MCF 10A (cell line): ENCODE measurements at regions not wholly inside any gene's neighbourhood (a gene's known extent, or its start where the extent isn't known, plus 50 kb on each side); places are given as distances from the start of the nearest gene placed in this dataset.
"Not testable (repeated sequence)": the region's sequence is repeated elsewhere in the genome, so short reads cannot be mapped to it uniquely, and the experiment has no call there.

ENCODE experiments used
- BruUV-seq: library from RNA; stranded (reverse); fragments of 400-500 nt; replicated peaks from 2 replicates; lab custom pipeline; 2021; lab: Mats Ljungman, UMichigan
- CTCF ChIA-PET: fragments of 300-600 bp; sonication (Branson Sonifier 250); formaldehyde crosslinking; extraction: SDS; loops from one replicate; lab custom pipeline; 2021; ENCODE audit warnings: antibody characterized with exemption, inconsistent platforms; lab: Yijun Ruan, JAX
- POLR2A ChIA-PET: fragments of 300-600, 350-650 bp; sonication (Branson Sonifier 250); formaldehyde crosslinking; extraction: SDS; loops from one replicate; lab custom pipeline; 2020; ENCODE audit warnings: antibody characterized with exemption, inconsistent platforms; lab: Yijun Ruan, JAX
- DNase-seq: peaks from one replicate; pipeline ENCODE4 v3.0.0-alpha.2; 2018; ENCODE audit not compliant: unreplicated experiment
- H3K27ac Mint-ChIP-seq: one replicate; pipeline ENCODE4 v1.8.0; 2022; ENCODE audit warnings: mild to moderate bottlenecking, low read depth, mixed read lengths; ENCODE audit not compliant: unreplicated experiment
- H3K27me3 Mint-ChIP-seq: one replicate; pipeline ENCODE4 v1.8.0; 2022; ENCODE audit warnings: mixed read lengths; ENCODE audit not compliant: insufficient read depth, unreplicated experiment
- H3K36me3 Mint-ChIP-seq: one replicate; pipeline ENCODE4 v1.8.0; 2022; ENCODE audit warnings: mild to moderate bottlenecking, moderate library complexity, mixed read lengths; ENCODE audit not compliant: insufficient read depth, unreplicated experiment
- H3K4me1 Mint-ChIP-seq: one replicate; pipeline ENCODE4 v1.8.0; 2022; ENCODE audit warnings: mixed read lengths; ENCODE audit not compliant: insufficient read depth, unreplicated experiment
- H3K4me3 Mint-ChIP-seq: one replicate; pipeline ENCODE4 v1.8.0; 2022; ENCODE audit warnings: mild to moderate bottlenecking, moderate library complexity, mixed read lengths; ENCODE audit not compliant: unreplicated experiment
- H3K9me3 Mint-ChIP-seq: one replicate; pipeline ENCODE4 v1.8.0; 2022; ENCODE audit warnings: mixed read lengths; ENCODE audit not compliant: unreplicated experiment
- intact Hi-C: fragments of 100-400 bp; cut with micrococcal nuclease; formaldehyde crosslinking; loops from 2 replicates; pipeline ENCODE4 v1.14.1; 2022
- TF ChIP-seq, protein P1 (sequence below): fragments of 200-600 bp; IDR thresholded peaks from one replicate; pipeline ENCODE4 v1.8.0; 2022; ENCODE audit warnings: antibody characterized with exemption, mild to moderate bottlenecking; ENCODE audit not compliant: unreplicated experiment

DNA sequence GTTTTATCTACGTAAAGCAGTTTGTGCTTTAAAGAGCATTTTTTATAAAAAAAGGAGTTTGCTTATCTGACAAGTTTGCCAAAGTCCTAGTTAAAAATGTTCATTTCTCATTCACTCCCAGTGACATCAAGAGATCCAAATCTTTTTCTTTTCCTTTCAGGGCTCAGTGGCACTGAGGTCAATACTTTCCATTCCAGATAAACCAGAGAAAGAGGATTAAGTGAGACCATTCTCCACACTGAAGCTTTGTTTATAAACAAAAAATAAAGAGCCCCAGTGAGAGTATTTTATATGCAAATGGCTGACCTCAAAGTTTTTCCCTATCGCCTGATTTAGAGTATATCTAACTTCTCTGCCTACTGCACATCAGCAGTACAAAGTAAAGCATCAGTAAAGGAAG, 199.8 kb downstream of the ALG10B start:
- H3K27ac Mint-ChIP-seq, result no peak overlapping the region
- peaks cover 2% of the 10 kb centered on the region for H3K9me3 Mint-ChIP-seq
- no TSS peak for BruUV-seq
- TF ChIP-seq, protein P1, sequence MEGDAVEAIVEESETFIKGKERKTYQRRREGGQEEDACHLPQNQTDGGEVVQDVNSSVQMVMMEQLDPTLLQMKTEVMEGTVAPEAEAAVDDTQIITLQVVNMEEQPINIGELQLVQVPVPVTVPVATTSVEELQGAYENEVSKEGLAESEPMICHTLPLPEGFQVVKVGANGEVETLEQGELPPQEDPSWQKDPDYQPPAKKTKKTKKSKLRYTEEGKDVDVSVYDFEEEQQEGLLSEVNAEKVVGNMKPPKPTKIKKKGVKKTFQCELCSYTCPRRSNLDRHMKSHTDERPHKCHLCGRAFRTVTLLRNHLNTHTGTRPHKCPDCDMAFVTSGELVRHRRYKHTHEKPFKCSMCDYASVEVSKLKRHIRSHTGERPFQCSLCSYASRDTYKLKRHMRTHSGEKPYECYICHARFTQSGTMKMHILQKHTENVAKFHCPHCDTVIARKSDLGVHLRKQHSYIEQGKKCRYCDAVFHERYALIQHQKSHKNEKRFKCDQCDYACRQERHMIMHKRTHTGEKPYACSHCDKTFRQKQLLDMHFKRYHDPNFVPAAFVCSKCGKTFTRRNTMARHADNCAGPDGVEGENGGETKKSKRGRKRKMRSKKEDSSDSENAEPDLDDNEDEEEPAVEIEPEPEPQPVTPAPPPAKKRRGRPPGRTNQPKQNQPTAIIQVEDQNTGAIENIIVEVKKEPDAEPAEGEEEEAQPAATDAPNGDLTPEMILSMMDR, result no peak
- DNase-seq, result no peak
- H3K4me1 Mint-ChIP-seq, result no peaks in the 10 kb centered on the region
- ChIA-PET POLR2A (interaction anchor here (0.7 kb wide), 1 partner anchor 157 kb away, joined by 3 read pairs; no protein-coding TSS in a partner anchor), CTCF (interaction anchor here (1.1 kb wide), 1 partner anchor 22 kb away, joined by 4 read pairs; no protein-coding TSS in a partner anchor)
- intact Hi-C loops, result no loop called here
- H3K36me3 Mint-ChIP-seq, result no peaks in the 10 kb centered on the region
- no peak overlapping the region for H3K4me3 Mint-ChIP-seq
- no peaks in the 10 kb centered on the region for H3K27me3 Mint-ChIP-seq

DNA sequence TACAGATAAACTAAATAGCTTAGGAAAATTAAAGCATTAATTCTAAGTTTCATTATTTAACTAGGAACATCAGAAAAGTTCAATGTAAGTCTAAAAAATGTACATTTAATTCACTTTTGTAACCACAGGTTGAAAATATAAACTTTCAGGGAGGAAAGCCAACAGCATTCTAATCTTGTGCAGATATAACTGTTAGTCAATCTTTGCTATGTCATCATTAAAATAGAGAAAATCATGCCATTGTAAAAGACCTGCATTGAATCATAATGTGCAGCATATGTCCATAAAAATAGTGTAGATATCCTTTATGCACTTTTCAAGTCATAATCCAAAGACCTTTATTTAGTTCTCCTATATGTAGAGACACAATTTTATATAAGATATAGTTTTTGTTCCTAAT, 207.3 kb downstream of the ALG10B start:
- Mint-ChIP-seq H3K27me3 (no peaks in the 10 kb centered on the region), H3K36me3 (no peaks in the 10 kb centered on the region), H3K9me3 (no peaks in the 10 kb centered on the region), H3K4me1 (no peaks in the 10 kb centered on the region), H3K27ac (no peak overlapping the region), H3K4me3 (no peak overlapping the region)
- ChIA-PET CTCF (no interaction called here), POLR2A (no interaction called here)
- TF ChIP-seq, protein P1, result no peak
- intact Hi-C loops, result no loop called here
- no peak for DNase-seq
- no TSS peak for BruUV-seq

DNA sequence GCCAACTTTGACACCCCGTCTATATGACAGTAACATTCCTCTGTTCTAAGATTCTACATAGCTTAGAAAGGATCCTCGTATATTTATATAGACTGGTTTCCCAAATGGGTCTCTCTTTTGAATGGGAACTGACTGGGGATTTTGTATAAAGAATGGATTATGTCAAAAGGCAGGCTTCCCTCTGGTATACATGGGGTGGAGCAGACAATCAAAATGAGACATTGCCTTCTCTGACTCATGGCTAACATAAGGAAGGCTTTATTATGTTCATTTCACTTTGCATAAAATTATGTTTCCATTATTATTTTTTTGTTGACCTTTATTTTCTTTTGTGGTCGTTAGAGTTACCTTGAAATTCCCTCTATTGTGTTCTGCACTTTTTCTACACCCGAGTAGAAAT, 211.1 kb downstream of the ALG10B start:
- Mint-ChIP-seq H3K27me3 (no peaks in the 10 kb centered on the region), H3K9me3 (no peaks in the 10 kb centered on the region), H3K27ac (no peak overlapping the region), H3K4me3 (no peak overlapping the region), H3K4me1 (no peaks in the 10 kb centered on the region), H3K36me3 (no peaks in the 10 kb centered on the region)
- TF ChIP-seq, protein P1, result no peak
- POLR2A ChIA-PET, result no interaction called here
- intact Hi-C loops, result no loop called here
- DNase-seq, result no peak
- CTCF ChIA-PET, result no interaction called here
- no TSS peak for BruUV-seq

DNA sequence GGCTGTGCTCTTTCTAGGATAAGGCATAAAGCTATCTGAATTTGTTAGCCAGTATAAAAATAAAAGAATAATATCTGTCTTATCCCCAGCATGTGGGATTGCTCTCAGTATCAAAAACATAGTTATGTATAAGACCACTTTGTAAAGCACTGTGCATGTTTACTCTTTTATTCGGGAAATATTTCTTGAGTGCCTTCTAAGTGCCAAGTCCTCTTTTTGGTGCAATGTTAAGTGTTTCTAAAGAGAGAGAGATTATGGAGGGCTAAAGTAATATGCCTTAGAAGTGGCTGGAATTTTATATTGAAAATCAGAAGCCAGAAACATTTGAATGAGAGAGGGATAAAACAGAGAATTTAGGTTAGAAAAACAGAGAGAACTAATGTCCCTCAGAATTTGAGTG, 212.0 kb downstream of the ALG10B start:
- Mint-ChIP-seq H3K4me3 (no peak overlapping the region), H3K4me1 (no peaks in the 10 kb centered on the region), H3K36me3 (no peaks in the 10 kb centered on the region), H3K27me3 (no peaks in the 10 kb centered on the region), H3K9me3 (no peaks in the 10 kb centered on the region), H3K27ac (no peak overlapping the region)
- DNase-seq, result no peak
- ChIA-PET CTCF (no interaction called here), POLR2A (no interaction called here)
- intact Hi-C loops, result no loop called here
- no TSS peak for BruUV-seq
- TF ChIP-seq, protein P1, result no peak

DNA sequence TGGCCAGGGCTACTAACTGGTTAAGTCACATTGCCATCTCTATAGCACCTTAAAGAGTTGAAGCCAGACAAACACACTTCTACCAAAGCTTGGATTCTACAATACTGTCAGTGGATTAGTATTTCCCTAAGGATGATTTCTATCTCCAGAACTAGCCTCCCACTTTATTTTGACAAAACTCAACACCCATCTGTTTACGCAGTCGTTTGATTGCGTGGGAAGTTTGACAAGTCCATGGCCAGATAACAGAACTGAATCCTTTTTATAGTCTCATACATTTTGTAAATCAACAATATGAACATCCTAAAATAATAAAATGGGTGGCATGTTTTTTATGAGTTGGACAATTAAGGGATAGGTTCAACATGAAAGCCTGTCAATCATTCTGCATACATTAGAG, 212.7 kb downstream of the ALG10B start:
- H3K27ac Mint-ChIP-seq, DNase-seq, CTCF ChIA-PET, BruUV-seq, H3K4me3 Mint-ChIP-seq, intact Hi-C loops, H3K4me1 Mint-ChIP-seq, H3K27me3 Mint-ChIP-seq, H3K36me3 Mint-ChIP-seq, H3K9me3 Mint-ChIP-seq: not testable (repeated sequence)
- POLR2A ChIA-PET, result interaction anchor here (0.5 kb wide), 1 partner anchor 68 kb away, joined by 3 read pairs; no protein-coding TSS in a partner anchor
